T-helper 2 cell treated with Interferon-gamma antibody and Interleukin-4, amounts not matched to agents 100 ng/mL and 5 ng/mL, for 36 hours (primary cell): ENCODE measurements at regions not wholly inside any gene's neighbourhood (a gene's known extent, or its start where the extent isn't known, plus 50 kb on each side); places are given as distances from the start of the nearest gene placed in this dataset.

ENCODE experiments used
- intact Hi-C: fragments of 100-400 bp; cut with micrococcal nuclease; formaldehyde crosslinking; loops from one replicate; pipeline ENCODE4 v1.15.1; 2023

DNA sequence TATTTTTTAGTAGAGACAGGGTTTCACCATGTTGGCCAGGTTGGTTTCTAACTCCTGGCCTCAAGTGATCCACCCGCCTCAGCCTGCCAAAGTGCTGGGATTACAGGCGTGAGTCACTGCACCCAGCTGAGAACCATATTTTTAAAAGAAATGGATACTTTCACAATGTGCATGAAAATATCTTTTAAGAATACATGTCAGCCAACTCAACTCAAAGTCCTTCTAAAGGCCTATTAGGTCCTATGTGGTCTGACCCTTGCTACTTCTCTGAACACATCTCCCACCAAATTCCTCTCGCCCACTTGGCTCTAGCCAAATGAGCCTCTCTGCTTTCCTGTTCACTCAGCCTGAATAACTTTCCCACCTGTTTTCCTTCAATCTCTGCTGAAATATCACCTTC, 119.6 kb downstream of the MTX2 start:
- intact Hi-C loops: no loop called here

DNA sequence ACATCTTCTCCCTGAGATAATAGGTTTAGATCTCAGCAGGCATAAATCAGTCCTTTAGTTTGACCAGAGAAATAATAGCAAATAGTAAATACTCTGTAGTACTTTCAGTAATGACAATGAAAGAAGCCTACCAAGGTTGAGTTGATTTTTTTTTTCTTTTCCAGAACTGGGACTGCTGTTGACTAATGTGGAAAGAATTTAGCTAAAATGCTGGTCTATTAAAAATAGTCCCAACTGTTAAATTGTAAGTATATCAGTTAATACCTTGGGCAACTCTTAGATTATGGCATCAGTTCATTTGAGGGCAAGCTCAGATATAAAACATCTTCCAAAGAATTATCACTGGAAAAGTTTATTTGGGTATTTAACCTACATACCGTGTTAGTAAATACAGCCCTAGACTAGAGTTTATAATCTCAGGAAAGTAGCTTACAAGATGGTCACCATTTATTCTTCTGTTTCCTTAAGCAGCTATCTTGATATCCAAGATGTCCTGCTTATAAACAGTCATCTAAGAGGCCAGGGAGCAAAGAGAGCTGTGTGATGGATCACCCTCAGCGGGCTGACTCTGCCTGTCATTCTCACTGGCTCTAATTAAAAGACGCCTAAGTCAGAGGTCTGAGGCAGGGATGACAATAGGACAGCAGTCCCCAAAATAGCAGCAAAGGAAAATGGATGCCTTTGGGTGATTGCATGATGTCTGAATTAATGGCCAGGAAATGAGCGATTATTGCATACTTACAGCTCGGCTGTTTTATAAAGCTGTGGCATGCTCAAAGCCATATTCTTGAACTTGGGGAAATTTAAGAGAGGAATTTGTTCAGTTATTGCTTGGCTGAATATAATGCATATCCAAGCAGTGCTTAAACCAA, 121.3 kb downstream of the MTX2 start:
- intact Hi-C loops: no loop called here

DNA sequence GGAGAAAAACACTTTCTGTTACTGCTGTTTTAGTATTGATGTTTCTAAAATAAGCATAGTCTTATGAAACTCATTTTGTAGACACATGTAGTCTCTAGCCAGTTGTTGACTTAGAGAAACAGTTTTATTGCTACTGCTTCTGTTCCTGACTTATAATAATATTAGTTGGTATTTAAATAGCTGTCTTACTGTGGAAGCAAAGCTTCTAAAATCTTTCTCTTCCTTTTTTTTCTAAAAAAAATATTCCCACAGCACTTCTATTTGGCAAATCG, 121.8 kb downstream of the MTX2 start:
- intact Hi-C loops: no loop called here

DNA sequence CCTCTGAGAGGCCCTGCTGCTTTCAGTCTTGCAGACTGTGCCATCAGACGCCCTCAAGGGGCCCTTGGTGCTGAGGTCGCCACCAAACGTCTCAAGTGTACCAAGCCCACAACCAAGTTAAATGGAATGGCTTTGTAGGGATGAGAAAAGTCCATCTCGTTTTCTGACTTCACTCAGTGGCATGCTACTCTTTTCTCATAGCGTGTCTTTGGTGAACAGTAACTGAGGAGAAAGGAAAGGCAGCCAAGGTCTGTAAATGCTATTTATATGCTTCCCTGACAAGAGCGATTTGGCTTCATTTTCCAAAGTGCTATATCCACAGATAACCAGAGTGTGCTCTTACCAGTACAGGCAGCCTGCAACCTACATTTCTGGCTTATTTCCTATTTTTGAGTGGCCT, 123.0 kb downstream of the MTX2 start:
- intact Hi-C loops: no loop called here

DNA sequence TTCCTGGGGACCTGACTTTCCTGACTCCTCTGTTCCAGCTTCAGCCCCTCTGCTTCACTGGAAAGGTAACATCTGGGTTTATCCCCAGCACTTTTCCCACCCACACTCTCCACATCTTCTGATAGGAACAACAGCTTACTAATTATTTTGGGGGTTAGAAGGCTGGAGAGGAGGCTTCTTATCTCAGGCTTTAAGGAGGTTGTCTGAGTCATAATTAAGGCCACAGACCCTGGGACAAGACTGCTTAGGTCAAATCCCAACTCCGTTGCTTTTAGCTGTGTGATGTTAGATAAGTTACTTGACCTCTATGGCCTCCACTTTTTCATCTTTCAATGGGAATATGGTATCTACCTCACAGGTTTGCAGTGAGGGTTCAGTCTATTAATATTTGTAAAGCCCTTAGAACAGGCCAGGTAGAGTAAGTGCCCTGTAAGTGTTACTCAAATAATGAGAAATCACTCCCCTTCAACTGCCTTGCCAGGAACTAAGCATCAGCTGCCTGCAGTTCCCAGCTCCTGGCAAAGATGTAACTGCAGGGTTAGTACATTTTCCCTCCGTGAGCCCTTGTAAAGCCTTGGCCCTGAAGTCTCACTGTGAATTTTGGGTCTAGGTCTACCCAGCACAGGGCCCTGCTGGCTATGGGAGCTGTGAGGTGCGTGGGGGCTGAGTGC, 123.6 kb downstream of the MTX2 start:
- intact Hi-C loops: no loop called here

DNA sequence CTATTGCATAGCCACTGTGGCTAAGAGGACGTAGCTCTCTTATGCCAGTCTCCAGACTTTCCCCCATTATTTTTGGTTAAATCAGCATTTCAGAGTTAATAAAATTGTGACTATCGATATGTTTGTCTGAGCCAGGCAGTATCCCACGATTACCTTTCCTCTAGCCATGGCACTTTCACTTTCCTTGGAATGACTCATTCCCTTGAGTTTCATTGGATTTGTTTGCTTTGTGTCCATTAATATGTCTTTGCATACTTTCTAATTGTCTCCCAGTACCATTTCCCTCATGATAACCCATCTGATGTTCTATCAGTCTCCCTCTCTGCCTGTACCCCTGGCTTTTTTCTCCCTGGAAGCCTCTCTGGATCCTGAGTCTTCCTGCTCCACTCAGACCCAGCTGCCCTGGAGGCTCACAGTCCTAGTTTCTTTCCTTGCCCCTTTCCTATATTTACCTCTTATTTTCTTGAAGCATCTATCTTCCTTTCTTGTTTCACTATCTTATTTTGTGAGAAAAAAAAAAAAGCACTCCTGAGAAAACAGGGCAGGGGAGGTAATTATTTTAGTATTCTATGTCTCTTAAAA, 126.1 kb downstream of the MTX2 start:
- intact Hi-C loops: no loop called here

DNA sequence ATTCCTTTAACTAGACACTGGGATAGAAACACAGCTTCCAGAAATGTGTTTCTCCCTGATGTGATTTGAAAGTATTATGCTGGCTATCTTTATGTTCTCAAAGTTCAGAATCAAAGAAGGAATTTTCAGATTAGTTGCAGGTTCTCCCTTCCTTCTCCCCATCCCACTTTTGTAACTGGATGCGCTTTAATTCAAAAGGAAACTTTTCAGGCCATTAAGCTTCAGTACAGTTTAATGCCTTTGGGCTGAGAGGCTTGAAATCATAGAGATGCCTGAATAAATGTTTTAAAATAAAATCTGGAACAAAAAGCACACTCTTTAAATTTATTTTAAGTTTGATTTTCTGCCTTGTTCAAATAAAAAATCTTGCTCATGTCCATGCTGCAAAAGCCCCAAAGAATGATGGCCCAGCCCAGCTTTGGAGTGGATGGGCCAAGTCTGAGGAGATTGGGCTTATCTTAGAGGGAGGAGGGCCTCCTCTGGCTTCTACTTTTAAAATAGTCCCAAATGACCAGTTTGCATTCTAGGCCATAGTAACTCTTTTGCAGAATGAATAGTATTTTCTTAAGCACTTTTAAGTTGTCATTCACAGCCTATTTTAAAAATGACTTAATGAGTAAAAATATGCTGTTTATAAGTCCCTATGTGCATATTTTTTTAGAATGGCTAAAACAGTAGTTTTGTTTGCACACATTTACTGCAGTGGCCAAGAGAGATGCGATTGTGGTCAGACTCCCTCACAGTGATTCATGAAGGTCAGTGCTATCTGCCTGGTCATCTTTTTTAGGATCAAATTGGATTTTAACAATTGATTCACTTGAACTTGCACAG, 129.2 kb downstream of the MTX2 start:
- intact Hi-C loops: no loop called here

DNA sequence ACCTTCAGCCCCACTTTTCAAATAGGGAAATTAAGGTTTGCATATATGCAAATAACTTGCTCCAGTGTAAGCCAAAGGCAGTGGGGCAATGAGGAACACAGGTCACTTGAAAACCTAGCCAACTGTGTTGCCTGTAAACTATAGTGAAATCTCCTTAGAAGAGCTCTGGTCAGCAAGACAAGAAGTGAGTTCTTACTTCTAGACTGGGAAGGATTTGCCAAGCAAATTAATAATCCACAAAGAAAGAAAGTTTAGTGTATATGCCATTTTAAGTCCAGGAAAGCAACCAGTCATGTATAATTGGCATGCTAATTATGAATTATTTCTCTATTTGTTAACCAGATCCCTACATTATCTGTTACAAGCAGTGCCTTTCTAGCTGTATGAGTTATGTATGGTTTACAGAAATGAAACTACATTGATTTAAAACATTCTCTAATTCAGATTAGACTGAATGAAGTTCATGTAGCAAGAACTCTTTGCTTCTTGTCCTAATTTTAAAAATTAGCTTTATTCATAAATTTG, 129.9 kb downstream of the MTX2 start:
- intact Hi-C loops: no loop called here

DNA sequence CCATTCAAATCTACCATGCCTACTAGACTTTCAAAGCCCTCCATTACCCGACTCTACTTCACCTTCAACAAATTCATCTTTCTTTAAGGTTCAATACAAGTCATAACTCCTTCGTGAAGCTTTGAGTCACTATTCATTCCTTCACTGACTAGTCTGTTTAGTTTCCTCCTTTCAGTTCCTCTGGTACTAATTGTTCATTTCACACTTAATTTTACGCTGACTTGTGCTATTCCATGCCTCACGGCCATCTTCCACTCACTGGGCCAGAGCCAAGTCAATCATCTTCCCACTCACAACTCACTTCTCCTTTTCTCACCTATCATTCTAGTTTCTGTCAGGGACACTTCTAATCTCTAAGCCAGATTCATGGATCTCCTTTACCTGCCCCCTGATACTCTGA, 136.2 kb downstream of the MTX2 start:
- intact Hi-C loops: no loop called here

DNA sequence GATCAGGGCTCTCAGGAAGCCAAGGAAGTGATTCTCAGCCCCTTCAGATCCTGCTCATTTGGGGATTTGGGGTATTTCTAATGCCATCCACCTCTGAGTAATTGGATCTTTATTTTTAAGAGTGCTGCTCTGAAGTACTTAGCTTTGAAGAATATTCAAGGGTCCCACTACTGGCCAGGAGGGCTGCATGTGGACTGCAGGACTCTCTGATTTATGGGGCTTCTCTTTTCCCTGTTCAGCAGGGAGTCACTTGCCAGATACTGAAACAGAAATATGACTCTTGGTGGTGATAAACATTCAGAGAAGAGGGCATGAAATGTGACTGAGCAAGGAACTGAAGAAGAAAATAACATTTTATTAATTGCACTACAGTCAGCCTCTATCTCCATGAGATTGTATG, 138.5 kb downstream of the MTX2 start:
- intact Hi-C loops: no loop called here

DNA sequence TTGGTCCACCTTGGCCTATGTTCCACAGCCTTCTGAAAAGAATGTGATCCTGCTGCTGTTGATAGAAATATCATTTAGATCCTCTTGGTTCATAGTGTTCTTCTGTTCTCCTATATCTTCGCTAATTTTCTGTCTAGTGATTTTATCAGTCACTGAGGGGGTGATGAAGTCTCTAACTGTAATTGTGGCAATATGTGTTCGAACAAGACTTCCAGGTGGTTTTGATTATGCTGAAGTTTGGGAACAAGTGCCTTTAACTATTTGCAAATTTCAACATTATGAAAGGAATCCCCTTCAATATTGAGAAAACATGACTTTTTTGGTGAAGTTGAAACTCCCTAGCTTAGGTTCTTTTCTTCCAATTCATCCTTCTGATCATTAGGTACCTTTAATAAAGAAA, 140.4 kb downstream of the MTX2 start:
- intact Hi-C loops: no loop called here

DNA sequence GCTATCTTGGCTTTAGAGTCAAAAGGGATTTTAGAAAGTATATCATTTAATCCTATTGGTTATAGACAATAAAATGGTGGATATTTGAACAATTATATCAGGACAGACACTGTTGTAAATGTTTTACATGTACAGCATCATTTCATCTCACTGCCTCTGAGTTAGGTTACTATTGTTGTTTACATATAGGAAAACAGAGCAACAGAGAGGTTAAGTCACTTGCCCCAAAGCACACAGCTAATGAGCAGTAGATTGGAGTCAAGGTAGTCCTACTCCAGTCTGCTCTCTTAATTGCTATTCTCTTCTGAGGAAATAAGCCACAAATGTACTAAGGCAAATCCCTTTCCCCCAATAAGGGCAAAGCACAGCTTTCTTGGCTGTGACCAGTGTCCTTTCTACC, 142.9 kb downstream of the MTX2 start:
- intact Hi-C loops: no loop called here

DNA sequence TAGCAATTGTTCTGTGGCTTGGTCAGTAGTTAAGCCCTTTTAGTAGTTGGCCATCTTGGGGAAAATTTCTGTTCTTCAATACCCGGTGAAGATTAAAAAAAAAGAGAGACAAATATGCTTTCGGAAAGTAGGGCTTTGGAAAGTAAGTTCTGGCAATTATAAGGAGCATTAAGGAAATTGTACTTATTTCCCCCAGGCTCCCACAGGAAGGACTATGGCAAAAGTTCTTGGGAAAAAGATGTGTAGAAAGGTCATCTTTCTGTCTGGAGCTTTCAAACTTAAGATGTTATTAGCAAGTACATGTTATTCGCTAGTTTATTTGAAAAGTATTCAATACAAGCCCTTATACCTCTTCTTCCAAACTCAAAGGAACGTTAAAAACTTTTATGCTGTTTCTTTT, 144.5 kb downstream of the MTX2 start:
- intact Hi-C loops: no loop called here

DNA sequence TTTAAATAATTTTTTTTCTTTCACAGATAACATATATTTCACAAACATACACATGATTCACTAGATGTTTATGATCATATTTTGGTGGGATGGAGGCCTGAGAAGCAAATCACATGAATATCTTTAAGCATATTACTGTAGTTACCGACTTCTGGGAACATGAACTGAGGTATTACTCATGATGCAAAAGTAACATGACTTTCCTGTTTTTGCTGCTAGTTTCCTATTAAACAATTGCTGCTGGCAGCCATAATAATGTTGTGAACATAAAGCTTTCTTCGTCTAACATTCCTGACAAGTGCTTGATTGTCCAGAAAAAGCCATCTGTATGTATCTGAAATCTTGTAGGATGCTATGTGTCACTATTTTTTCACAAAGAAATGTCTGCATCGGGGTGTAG, 145.4 kb downstream of the MTX2 start:
- intact Hi-C loops: no loop called here

DNA sequence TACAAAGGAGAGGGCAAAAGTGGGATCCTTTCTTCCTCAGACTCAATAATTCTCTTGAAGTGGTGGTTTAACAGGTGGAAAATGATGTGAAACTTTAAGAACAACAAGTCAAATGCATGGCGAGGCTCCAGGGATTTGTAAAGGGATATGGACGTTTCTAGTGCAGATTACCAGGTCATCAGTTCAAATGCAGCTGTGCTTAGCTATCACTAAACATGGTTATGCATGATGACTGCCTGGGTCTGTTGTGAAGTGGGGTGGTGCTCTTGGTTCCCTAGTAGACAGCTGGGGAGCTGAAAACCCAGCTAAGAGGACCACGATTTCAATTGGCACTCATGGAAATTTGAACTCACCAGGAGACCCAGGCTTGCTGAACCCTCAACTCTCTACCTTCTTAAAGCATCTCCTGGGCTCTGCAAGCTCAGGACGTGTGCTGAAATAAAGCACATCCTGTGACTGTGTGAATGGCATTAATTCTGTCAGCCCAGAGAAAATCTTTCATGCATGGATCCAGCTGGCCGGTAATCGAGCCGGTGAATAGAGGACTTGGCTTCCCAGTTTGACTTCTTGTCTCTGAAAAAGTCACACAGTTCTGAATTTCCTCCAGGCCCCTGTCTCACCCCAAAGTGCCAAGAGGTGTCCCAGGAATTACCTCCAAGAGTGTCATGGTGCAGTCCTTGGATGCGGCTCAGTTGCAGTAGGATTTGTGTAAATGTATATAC, 146.1 kb downstream of the MTX2 start:
- intact Hi-C loops: no loop called here

DNA sequence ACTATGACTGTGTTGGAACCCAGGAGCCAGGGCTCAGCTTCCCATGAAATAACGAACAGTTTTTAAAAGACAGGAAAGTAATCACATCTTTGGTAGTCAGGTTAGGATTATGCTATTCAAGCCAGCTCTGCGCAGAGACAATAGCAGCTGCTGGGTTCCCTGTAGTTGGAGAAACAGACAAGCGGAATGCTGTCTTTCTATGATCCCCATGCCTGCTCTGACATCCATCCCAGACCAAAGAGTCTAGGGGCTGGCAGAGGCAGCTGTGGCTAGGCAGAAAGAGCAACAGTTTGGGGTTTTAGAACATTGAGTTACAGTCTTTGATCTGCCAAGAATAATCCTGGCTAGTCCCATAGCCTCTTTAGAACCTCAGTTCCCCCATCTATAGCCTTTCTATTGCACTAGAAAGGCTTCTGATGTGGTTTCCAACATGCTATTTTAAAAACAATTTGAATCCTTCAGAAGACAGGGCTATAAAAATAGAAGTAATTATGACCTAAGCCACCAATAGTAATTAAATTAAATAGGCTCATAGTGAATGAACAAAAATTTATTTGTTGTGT, 146.8 kb downstream of the MTX2 start:
- intact Hi-C loops: no loop called here

DNA sequence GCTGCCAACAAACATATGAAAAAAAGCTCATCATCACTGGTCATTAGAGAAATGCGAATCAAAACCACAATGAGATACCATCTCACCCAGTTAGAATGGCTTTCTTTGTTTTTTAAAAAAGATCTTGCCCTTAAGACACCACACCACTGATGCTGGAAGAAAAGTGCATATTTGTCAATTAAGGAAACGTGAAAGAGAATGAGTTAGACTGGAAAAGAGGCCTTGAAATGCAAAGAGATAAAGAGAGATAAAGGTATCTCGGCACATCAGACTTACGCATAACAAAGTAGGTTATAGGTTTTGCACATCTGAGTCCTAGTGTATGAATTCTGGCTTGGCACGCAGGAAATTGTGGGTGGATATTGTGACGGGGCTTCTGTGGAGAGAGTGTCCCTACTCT, 149.5 kb downstream of the MTX2 start:
- intact Hi-C loops: no loop called here

DNA sequence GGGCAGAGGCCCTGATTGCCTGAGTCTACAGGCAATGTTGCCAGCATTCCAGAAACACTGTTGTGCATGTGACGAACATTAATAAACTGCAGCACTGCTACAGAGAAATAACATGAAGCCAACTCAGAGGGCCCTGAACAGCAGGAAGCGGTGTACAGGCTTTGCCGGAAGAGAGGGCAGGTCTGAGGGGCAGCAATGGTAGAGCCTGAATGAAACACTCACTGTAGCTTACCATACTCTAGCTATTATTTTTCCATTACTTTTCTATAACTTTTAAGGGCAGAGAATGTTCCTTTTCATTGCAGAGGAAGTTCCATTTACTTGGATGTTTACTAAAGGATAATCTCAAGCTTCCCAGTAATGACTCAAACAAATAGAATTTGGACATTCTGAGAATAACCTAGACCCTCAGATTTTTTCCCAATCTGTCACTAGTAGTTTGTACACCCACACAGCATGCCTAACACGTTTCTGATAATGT, 150.4 kb downstream of the MTX2 start:
- intact Hi-C loops: no loop called here

DNA sequence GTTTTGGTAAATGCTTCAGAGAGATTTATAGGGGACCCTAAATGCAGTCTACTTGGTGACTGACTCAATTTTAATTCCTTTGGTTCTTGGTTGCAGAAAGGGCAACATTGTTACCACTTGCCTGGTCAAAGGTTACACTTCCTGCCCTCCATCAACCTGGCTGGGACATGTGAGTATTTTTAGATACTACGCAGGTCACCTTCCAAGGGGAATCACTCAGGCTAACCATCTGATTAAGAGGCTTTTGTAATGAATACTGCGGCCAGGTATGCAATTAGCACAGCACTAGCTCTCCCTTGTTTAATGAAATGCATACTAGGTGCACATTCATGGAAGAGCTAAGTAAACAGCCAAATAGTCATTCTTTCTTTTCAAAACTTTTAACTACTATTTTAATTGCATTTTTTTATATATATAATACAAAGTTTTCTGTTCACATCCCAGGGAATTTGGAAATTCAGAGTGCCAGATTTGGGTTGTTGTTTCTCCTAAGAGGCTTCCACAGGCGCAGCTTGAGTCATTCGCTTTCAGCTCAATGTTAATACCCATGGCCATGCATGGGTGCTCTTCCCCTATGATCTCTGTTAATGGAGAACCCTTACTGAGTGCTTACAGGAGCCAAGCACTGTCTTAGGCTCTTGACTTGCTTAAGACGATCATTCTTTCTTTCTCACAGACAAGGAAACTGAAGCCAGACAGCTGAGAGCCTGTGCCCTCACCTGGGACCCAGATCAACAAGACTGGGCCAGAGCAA, 152.2 kb downstream of the MTX2 start:
- intact Hi-C loops: no loop called here

DNA sequence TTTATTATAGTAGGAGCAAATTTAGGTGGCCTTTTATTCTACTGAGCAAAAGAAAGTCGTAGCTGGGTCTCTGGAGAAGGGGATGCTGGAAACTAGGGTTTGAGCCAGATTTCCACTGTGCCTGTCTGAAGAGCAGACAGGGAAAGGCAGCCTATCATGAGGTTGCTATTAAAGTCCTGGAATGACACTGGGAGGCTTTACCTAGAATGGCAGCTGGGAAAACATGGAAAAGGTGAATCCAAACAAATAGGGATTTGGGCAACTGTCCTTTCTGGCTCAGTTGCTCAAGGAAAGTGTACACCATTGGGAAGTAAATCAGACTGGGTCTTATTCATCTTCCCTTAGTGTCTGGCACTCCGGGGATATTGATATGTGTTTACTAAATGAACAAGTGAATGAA, 154.6 kb downstream of the MTX2 start:
- intact Hi-C loops: no loop called here
